HCT116 (cell line): ENCODE measurements at regions not wholly inside any gene's neighbourhood (a gene's known extent, or its start where the extent isn't known, plus 50 kb on each side); places are given as distances from the start of the nearest gene placed in this dataset.

ENCODE experiments used
- ATAC-seq: fragments of 200-7000 bp; cut with Tn5 transposase; 2 replicates; pipeline ENCODE4 v1.9.1; 2020; ENCODE audit warnings: mild to moderate bottlenecking, moderate library complexity
- BruUV-seq: library from RNA; stranded (reverse); fragments of 400-500 nt; replicated peaks from 2 replicates; lab custom pipeline; 2021; lab: Mats Ljungman, UMichigan
- CTCF ChIA-PET: fragments of 300-600 bp; sonication (Branson Sonifier 250); formaldehyde crosslinking; loops from one replicate; lab custom pipeline; 2021; ENCODE audit warnings: antibody characterized with exemption; lab: Charles Lee
- POLR2A ChIA-PET: fragments of 300-600, 350-600 bp; sonication (Branson Sonifier 250); formaldehyde crosslinking; loops from one replicate; lab custom pipeline; 2021; ENCODE audit warnings: antibody characterized with exemption; lab: Charles Lee
- RAD21 ChIA-PET, 2 experiments: fragments of 300-600 bp; sonication (Branson Sonifier 250); formaldehyde crosslinking; loops; one replicate each; lab custom pipeline; 2023; ENCODE audit warnings: low total read pairs in 2 of 2; ENCODE audit not compliant: uncharacterized antibody in 2 of 2, unreplicated experiment in 2 of 2, low non-redundant PET in 1 of 2; lab: Charles Lee
- DNase-seq: peaks from one replicate; pipeline ENCODE4 v3.0.0-alpha.2; 2010; ENCODE audit warnings: low read depth, low spot score
- H2AFZ ChIP-seq: fragments of 200-600 bp; shearing (Covaris generic), sonication (generic); 2 replicates; pipeline ENCODE4 v1.6.1; 2017; ENCODE audit warnings: low read depth, mixed run types, mixed read lengths, antibody characterized with exemption, low read length; ENCODE audit not compliant: poor library complexity, severe bottlenecking
- H3K27ac ChIP-seq: 2 replicates; pipeline ENCODE4 v1.5.1; 2012; ENCODE audit warnings: low read depth, low read length
- H3K27me3 ChIP-seq: fragments of 200-600 bp; sonication (generic); 2 replicates; pipeline ENCODE4 v1.6.1; 2016; ENCODE audit warnings: mixed run types, low read length, mixed read lengths; ENCODE audit not compliant: insufficient read depth
- H3K36me3 ChIP-seq, 2 experiments: fragments of 200-500 bp in 1 of 2; fragments of 200-600 bp in 1 of 2; sonication (Bioruptor generic) in 1 of 2; sonication (generic) in 1 of 2; 2 replicates each; pipeline versions ENCODE4 v1.5.1 to v1.6.1; 2014 to 2016; ENCODE audit warnings: low read length in 2 of 2, inconsistent platforms in 1 of 2, mixed read lengths in 1 of 2, mixed run types in 1 of 2; ENCODE audit not compliant: insufficient read depth in 2 of 2, control insufficient read depth in 1 of 2
- H3K4me1 ChIP-seq, 2 experiments: fragments of 200-600 bp in 1 of 2; sonication (generic) in 1 of 2; 2 replicates each; pipeline versions ENCODE4 v1.5.1 to v1.6.1; 2012 to 2017; ENCODE audit warnings: low read length in 2 of 2, inconsistent platforms in 1 of 2, mild to moderate bottlenecking in 1 of 2, mixed read lengths in 1 of 2, mixed run types in 1 of 2, moderate library complexity in 1 of 2; ENCODE audit not compliant: insufficient read depth in 2 of 2, control insufficient read depth in 1 of 2
- H3K4me2 ChIP-seq: fragments of 200-600 bp; sonication (generic); 2 replicates; pipeline ENCODE4 v1.6.1; 2017; ENCODE audit warnings: mixed run types, low read length, mixed read lengths
- H3K4me3 ChIP-seq, 2 experiments: fragments of 200-600 bp in 1 of 2; sonication (generic) in 1 of 2; replicated peaks in 1 of 2; 2 replicates each; pipeline ENCODE4 v1.5.1; 2011 to 2016; ENCODE audit warnings: low read length in 2 of 2, control low read depth in 1 of 2, low read depth in 1 of 2, mild to moderate bottlenecking in 1 of 2, mixed read lengths in 1 of 2, mixed run types in 1 of 2
- H3K79me2 ChIP-seq: fragments of 200-600 bp; sonication (generic); 2 replicates; pipeline ENCODE4 v1.6.1; 2017; ENCODE audit warnings: mild to moderate bottlenecking, mixed run types, low read length, moderate library complexity, mixed read lengths; ENCODE audit not compliant: insufficient read depth
- H3K9ac ChIP-seq: fragments of 200-600 bp; sonication (generic); 2 replicates; pipeline ENCODE4 v1.6.1; 2016; ENCODE audit warnings: low read length, mixed read lengths
- H3K9me2 ChIP-seq: fragments of 200-600 bp; sonication (generic), shearing (Covaris generic); 2 replicates; pipeline ENCODE4 v1.6.1; 2017; ENCODE audit warnings: mixed run types, mild to moderate bottlenecking, moderate library complexity; ENCODE audit not compliant: insufficient read depth
- H3K9me3 ChIP-seq, 2 experiments: fragments of 200-500 bp in 1 of 2; fragments of 200-600 bp in 1 of 2; sonication (Bioruptor generic) in 1 of 2; sonication (generic) in 1 of 2; 2 replicates each; pipeline ENCODE4 v1.6.1; 2014 to 2017; ENCODE audit warnings: low read length in 2 of 2, mixed read lengths in 2 of 2, inconsistent platforms in 1 of 2, low read depth in 1 of 2, mild to moderate bottlenecking in 1 of 2, mixed run types in 1 of 2, moderate library complexity in 1 of 2; ENCODE audit not compliant: control insufficient read depth in 1 of 2, insufficient read depth in 1 of 2
- H4K20me1 ChIP-seq: fragments of 200-600 bp; sonication (generic), shearing (Covaris generic); 2 replicates; pipeline ENCODE4 v1.6.1; 2017; ENCODE audit warnings: mixed run types, mild to moderate bottlenecking, moderate library complexity; ENCODE audit not compliant: insufficient read depth
- CBX3 ChIP-seq: IDR thresholded peaks from 2 replicates; pipeline ENCODE4 v1.6.1; 2012; ENCODE audit warnings: low read depth
- CTCF ChIP-seq, 3 experiments: fragments of 200-600 bp in 1 of 3; sonication (generic) in 1 of 3; IDR thresholded peaks in 2 of 3; conservative IDR thresholded peaks in 1 of 3; 2 replicates each; pipeline ENCODE4 v1.5.1; 2012 to 2017; ENCODE audit warnings: low read depth in 2 of 3, low read length in 2 of 3, antibody characterized with exemption in 1 of 3, borderline replicate concordance in 1 of 3, control low read depth in 1 of 3, mild to moderate bottlenecking in 1 of 3, mixed read lengths in 1 of 3, mixed run types in 1 of 3, moderate library complexity in 1 of 3; ENCODE audit not compliant: insufficient read depth in 1 of 3
- ELF1 ChIP-seq: IDR thresholded peaks from 2 replicates; pipeline ENCODE4 v1.6.1; 2012; ENCODE audit warnings: low read depth, borderline replicate concordance
- EZH2 ChIP-seq: fragments of 200-600 bp; sonication (generic); IDR thresholded peaks from 2 replicates; pipeline ENCODE4 v1.6.1; 2017; ENCODE audit warnings: antibody characterized with exemption, mixed run types
- EZH2phosphoT487 ChIP-seq: fragments of 200-600 bp; IDR thresholded peaks from 2 replicates; pipeline ENCODE4 v1.6.1; 2018; ENCODE audit warnings: antibody characterized with exemption, borderline replicate concordance
- SP1 ChIP-seq: IDR thresholded peaks from 2 replicates; pipeline ENCODE4 v1.6.1; 2012; ENCODE audit warnings: low read depth
- TCF7L2 ChIP-seq: IDR thresholded peaks from 2 replicates; pipeline ENCODE4 v1.7.0; 2011; ENCODE audit warnings: borderline replicate concordance, inconsistent platforms; ENCODE audit not compliant: insufficient read depth, insufficient read length; ENCODE audit errors: extremely low read depth
- intact Hi-C: fragments of 100-400 bp; cut with micrococcal nuclease; formaldehyde crosslinking; loops from 2 replicates; pipeline ENCODE4 v1.10.0; 2022

DNA sequence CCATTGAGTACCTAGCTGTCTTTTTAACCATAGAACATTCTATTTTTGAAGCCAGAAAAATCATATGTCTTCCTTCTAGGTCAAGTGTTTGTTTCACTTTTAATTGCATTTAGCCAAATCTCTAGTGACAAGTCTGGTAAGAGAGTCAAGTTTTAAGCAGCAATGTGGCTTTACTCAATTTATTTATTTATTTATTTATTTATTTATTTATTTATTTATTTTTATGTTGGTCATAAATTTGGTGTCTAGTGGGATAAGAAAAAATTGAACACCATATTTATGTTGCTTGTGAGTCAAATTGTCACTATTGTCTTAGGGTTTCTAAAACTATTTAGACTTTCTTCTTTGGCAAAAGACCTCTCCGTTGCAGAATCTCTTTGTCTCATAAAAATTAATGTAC, 174.5 kb upstream of the BCHE start (continued):
- no peak for TF ChIP-seq EZH2

DNA sequence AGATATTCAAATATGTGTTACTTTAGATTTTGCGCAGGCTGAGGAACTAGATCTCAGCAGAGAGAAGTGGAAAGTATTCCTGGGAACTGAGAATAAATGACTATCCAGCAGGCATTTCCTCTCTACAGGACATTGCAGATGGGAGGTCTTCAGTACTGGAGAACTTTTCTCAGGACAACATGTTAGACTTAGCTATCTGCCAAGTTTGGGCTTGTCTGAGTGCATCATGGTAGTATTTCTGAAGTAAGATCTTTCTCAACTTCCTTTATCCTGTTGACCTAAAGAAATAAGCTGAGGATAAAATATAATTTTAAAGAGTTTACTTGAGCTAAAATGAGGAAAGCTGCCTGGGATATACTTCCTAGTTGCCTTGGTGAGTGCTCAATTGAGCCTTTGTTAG, 167.9 kb upstream of the BCHE start:
- ChIA-PET POLR2A (no interaction called here), RAD21 (no interaction called here), CTCF (no interaction called here)
- H3K36me3 ChIP-seq, result no peaks in the 10 kb centered on the region
- no peaks in the 10 kb centered on the region for H4K20me1 ChIP-seq
- H2AFZ ChIP-seq, result no peak overlapping the region
- ATAC-seq, result no peak
- TF ChIP-seq SP1 (no peak), TCF7L2 (no peak), CTCF (IDR thresholded peaks at IDR 0.05 in 2 of 3, conservative IDR thresholded peaks at IDR 0.05 in 1 of 3; ENCODE audit: borderline replicate concordance in 1 of 3, insufficient read depth in 1 of 3, low read depth in 2 of 3, low read length in 2 of 3) (no peak), ELF1 (no peak), CBX3 (no peak), EZH2phosphoT487 (no peak)
- H3K9ac ChIP-seq, result no peak overlapping the region
- no TSS peak for BruUV-seq
- no peaks in the 10 kb centered on the region for H3K9me3 ChIP-seq
- no peaks in the 10 kb centered on the region for H3K9me2 ChIP-seq
- no peak overlapping the region for H3K27ac ChIP-seq
- DNase-seq, result no peak
- no peaks in the 10 kb centered on the region for H3K4me1 ChIP-seq
- H3K27me3 ChIP-seq, result no peaks in the 10 kb centered on the region
- no peak overlapping the region for H3K4me2 ChIP-seq
- no peaks in the 10 kb centered on the region for H3K79me2 ChIP-seq
- intact Hi-C loops, result no loop called here
- H3K4me3 ChIP-seq, result no peak overlapping the region

DNA sequence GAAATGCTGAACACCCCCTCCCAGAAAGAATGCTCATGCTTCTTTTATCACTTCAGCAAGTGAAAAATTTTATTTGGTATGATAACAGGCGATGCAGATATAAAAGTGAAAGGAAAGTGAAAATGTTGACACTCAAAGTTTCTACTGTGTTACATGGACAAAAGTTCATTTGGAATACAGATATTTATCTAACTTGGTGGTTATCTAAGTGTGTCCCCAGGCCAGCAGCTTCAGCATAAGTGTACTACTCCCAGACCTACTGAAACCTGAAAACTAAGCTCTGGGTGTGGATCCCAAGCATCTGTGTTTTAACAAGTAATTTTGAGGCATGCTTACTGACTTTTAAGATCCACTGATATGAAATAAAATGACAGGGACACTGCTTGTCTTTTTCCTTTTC, 157.1 kb upstream of the BCHE start:
- Histone ChIP-seq H3K27ac (no peak overlapping the region), H3K4me3 (no peak overlapping the region), H2AFZ (no peak overlapping the region), H3K4me2 (no peak overlapping the region), H3K4me1 (no peaks in the 10 kb centered on the region), H3K27me3 (no peaks in the 10 kb centered on the region), H3K9me3 (no peaks in the 10 kb centered on the region), H3K9me2 (no peaks in the 10 kb centered on the region), H3K79me2 (no peaks in the 10 kb centered on the region), H4K20me1 (no peaks in the 10 kb centered on the region), H3K9ac (no peak overlapping the region), H3K36me3 (no peaks in the 10 kb centered on the region)
- POLR2A ChIA-PET, result no interaction called here
- BruUV-seq, result no TSS peak
- intact Hi-C loops, result no loop called here
- RAD21 ChIA-PET, result no interaction called here
- DNase-seq (no peak), ATAC-seq (no peak)
- CTCF ChIA-PET, result no interaction called here
- no peak for TF ChIP-seq CBX3
